Ectodermal cell (in vitro differentiated cells): ENCODE measurements at regions not wholly inside any gene's neighbourhood (a gene's known extent, or its start where the extent isn't known, plus 50 kb on each side); places are given as distances from the start of the nearest gene placed in this dataset.

Experiments
- H3K27ac ChIP-seq: 2 replicates; pipeline ENCODE4 v1.7.0; 2013; ENCODE audit warnings: mild to moderate bottlenecking, low read depth, low read length; ENCODE audit not compliant: insufficient read depth, poor library complexity, severe bottlenecking
- H3K27me3 ChIP-seq: 2 replicates; pipeline ENCODE4 v1.7.0; 2013; ENCODE audit warnings: mild to moderate bottlenecking, low read length; ENCODE audit not compliant: insufficient read depth, control insufficient read depth, poor library complexity, severe bottlenecking
- H3K36me3 ChIP-seq: one replicate; pipeline ENCODE4 v1.7.0; 2013; ENCODE audit warnings: low read length; ENCODE audit not compliant: control insufficient read depth, insufficient read depth
- H3K4me1 ChIP-seq: one replicate; pipeline ENCODE4 v1.7.0; 2013; ENCODE audit warnings: low read length; ENCODE audit not compliant: control insufficient read depth, insufficient read depth
- H3K4me3 ChIP-seq: 2 replicates; pipeline ENCODE4 v1.7.0; 2013; ENCODE audit warnings: low read depth, low read length, control low read depth; ENCODE audit not compliant: insufficient read depth
- H3K9me3 ChIP-seq: 2 replicates; pipeline ENCODE4 v1.7.0; 2013; ENCODE audit warnings: mild to moderate bottlenecking, low read length, moderate library complexity; ENCODE audit not compliant: control insufficient read depth
- WGBS, 2 experiments: methylation state at CpG; one replicate each; pipeline ENCODE4 v1.1.7; 2013; ENCODE audit warnings: missing lambda C conversion rate in 2 of 2; 5-methylcytosine and 5-hydroxymethylcytosine counted together

GRCh38 chr22:27337676-27338075, 463.9 kb downstream of the MN1 start:
- Histone ChIP-seq H3K27ac (no peak overlapping the region), H3K36me3 (no peaks in the 10 kb centered on the region), H3K27me3 (no peaks in the 10 kb centered on the region), H3K4me3 (no peak overlapping the region), H3K4me1 (no peaks in the 10 kb centered on the region), H3K9me3 (no peaks in the 10 kb centered on the region)
- 80 to 97% methylated on average over 2 of the region's 2 CpGs for WGBS, 2 experiments

- no peaks in the 10 kb centered on the region for H3K9me3 ChIP-seq
- H3K4me3 ChIP-seq: no peak overlapping the region
- no peaks in the 10 kb centered on the region for H3K36me3 ChIP-seq
- H3K27ac ChIP-seq: no peak overlapping the region
- H3K4me1 ChIP-seq: no peaks in the 10 kb centered on the region
- WGBS, 2 experiments: 97 to 100% methylated on average over 2 of the region's 2 CpGs
- H3K27me3 ChIP-seq: no peaks in the 10 kb centered on the region
These were observed 461.5 kb downstream of the MN1 start for GRCh38 chr22:27340047-27340446.

- Histone ChIP-seq H3K4me3 (no peak overlapping the region), H3K27me3 (no peaks in the 10 kb centered on the region), H3K4me1 (no peaks in the 10 kb centered on the region), H3K36me3 (no peaks in the 10 kb centered on the region), H3K9me3 (no peaks in the 10 kb centered on the region), H3K27ac (no peak overlapping the region)
- 95 to 97% methylated on average over 1 of the region's 1 CpG for WGBS, 2 experiments
These were observed 457.0 kb downstream of the MN1 start for GRCh38 chr22:27344546-27344945.

GRCh38 chr22:27345691-27346090, 455.9 kb downstream of the MN1 start:
- Histone ChIP-seq H3K36me3 (no peaks in the 10 kb centered on the region), H3K27me3 (no peaks in the 10 kb centered on the region), H3K27ac (no peak overlapping the region), H3K9me3 (no peaks in the 10 kb centered on the region), H3K4me1 (no peaks in the 10 kb centered on the region), H3K4me3 (no peak overlapping the region)
- 88 to 93% methylated on average over 7 of the region's 7 CpGs for WGBS, 2 experiments

GRCh38 chr22:27347951-27348350, 453.6 kb downstream of the MN1 start:
- Histone ChIP-seq H3K4me3 (no peak overlapping the region), H3K27me3 (no peaks in the 10 kb centered on the region), H3K36me3 (no peaks in the 10 kb centered on the region), H3K9me3 (no peaks in the 10 kb centered on the region), H3K4me1 (no peaks in the 10 kb centered on the region), H3K27ac (no peak overlapping the region)
- WGBS, 2 experiments: 88 to 92% methylated on average over 5 of the region's 5 CpGs

GRCh38 chr22:27348634-27349033, 452.9 kb downstream of the MN1 start:
- H3K36me3 ChIP-seq: no peaks in the 10 kb centered on the region
- no peaks in the 10 kb centered on the region for H3K4me1 ChIP-seq
- H3K27me3 ChIP-seq: no peaks in the 10 kb centered on the region
- H3K9me3 ChIP-seq: no peaks in the 10 kb centered on the region
- WGBS, 2 experiments: 94 to 98% methylated on average over 2 of the region's 3 CpGs
- no peak overlapping the region for H3K27ac ChIP-seq
- no peak overlapping the region for H3K4me3 ChIP-seq

GRCh38 chr22:27349456-27349855, 452.1 kb downstream of the MN1 start:
- no peak overlapping the region for H3K4me3 ChIP-seq
- no peaks in the 10 kb centered on the region for H3K27me3 ChIP-seq
- H3K9me3 ChIP-seq: no peaks in the 10 kb centered on the region
- no peaks in the 10 kb centered on the region for H3K4me1 ChIP-seq
- no peaks in the 10 kb centered on the region for H3K36me3 ChIP-seq
- H3K27ac ChIP-seq: no peak overlapping the region

GRCh38 chr22:27350306-27350705, 451.2 kb downstream of the MN1 start:
- Histone ChIP-seq H3K36me3 (no peaks in the 10 kb centered on the region), H3K27ac (no peak overlapping the region), H3K27me3 (no peaks in the 10 kb centered on the region), H3K4me1 (no peaks in the 10 kb centered on the region), H3K4me3 (no peak overlapping the region), H3K9me3 (no peaks in the 10 kb centered on the region)

- Histone ChIP-seq H3K36me3 (no peaks in the 10 kb centered on the region), H3K9me3 (peaks cover 2% of the 10 kb centered on the region), H3K4me1 (no peaks in the 10 kb centered on the region), H3K4me3 (no peak overlapping the region), H3K27ac (no peak overlapping the region), H3K27me3 (no peaks in the 10 kb centered on the region)
- 66 to 69% methylated on average over 6 of the region's 6 CpGs for WGBS, 2 experiments
These were observed 449.1 kb downstream of the MN1 start for GRCh38 chr22:27352426-27352825.

- H3K9me3 ChIP-seq: peaks cover 2% of the 10 kb centered on the region
- H3K36me3 ChIP-seq: no peaks in the 10 kb centered on the region
- no peaks in the 10 kb centered on the region for H3K4me1 ChIP-seq
- H3K4me3 ChIP-seq: no peak overlapping the region
- WGBS, 2 experiments: 68 to 76% methylated on average over 7 of the region's 7 CpGs
- H3K27ac ChIP-seq: no peak overlapping the region
- H3K27me3 ChIP-seq: no peaks in the 10 kb centered on the region
These were observed 443.3 kb downstream of the MN1 start for GRCh38 chr22:27358096-27358870.

- no peak overlapping the region for H3K27ac ChIP-seq
- no peaks in the 10 kb centered on the region for H3K27me3 ChIP-seq
- no peak overlapping the region for H3K4me3 ChIP-seq
- H3K9me3 ChIP-seq: no peaks in the 10 kb centered on the region
- H3K4me1 ChIP-seq: peaks cover 6% of the 10 kb centered on the region
- 55 to 65% methylated on average over 3 to 4 of the region's 4 CpGs for WGBS, 2 experiments
- no peaks in the 10 kb centered on the region for H3K36me3 ChIP-seq
These were observed 431.3 kb downstream of the MN1 start for GRCh38 chr22:27370269-27370668.
